Amygdala (tissue), 56 donors: ENCODE measurements at regions not wholly inside any gene's neighbourhood (a gene's known extent, or its start where the extent isn't known, plus 50 kb on each side); places are given as distances from the start of the nearest gene placed in this dataset.
"Not testable (repeated sequence)": the region's sequence is repeated elsewhere in the genome, so short reads cannot be mapped to it uniquely, and the experiment has no call there.

ENCODE experiments used
- DNase-seq, 56 donors: peaks; one replicate each; lab custom pipeline; 2025; lab: John Stamatoyannopoulos, UW

DNA sequence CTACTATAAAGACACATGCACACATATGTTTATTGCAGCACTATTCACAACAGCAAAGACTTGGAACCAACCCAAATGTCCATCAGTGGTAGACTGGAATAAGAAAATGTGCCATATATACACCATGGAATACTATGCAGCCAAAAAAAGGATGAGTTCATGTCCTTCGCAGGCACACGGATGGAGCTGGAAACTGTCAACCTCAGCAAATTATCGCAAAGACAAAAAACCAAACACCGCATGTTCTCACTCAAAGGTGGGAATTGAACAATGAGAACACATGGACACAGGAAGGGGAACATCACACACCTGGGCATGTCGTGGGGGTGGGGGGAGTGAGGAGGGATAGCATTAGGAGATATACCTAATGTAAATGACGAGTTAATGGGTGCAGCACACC lies 460.1 kb upstream of the NRSN1 start:
- not testable (repeated sequence) for DNase-seq

DNA sequence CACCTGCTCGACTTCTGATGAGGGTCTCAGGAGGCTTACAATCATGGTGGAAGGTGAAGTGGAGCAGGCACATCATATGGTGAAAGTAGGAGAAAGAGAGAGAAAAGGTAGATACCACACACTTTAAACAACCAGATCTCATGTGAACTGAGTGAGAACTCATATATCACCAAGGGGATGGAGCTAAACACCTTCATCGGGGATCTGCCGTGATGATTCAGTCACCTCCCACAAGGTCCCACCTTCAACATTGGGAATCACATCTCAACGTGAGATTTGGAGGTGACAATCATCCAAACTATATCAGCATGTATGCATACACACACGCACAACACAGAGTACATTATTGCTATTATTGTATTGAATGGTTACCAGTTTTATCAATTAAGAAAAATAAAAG lies 453.3 kb upstream of the NRSN1 start:
- no peak for DNase-seq

DNA sequence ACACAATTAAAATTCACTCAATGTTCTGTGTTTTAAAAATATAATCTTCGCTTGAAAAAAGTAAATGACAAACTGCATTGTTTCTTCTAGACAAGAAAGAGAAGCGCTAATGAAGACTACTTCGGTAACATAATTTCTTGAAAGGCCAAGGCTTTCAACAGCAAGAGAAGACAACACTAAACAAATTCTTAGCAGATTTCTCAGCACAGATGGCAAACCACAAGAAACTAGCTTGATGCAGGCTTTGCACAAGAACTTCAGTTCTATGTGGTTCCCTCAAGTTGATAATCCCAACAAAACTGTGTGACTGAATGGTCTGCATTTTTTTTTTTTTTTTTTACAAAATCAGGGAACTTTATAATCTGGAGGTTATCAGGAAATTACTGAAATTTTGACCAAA lies 447.4 kb upstream of the NRSN1 start:
- DNase-seq = peak in 2 of 56 donors; percentile 2 to 17

- DNase-seq = no peak
Measured at GRCh38 chr6:23681743-23682142, 444.3 kb upstream of the NRSN1 start.

- DNase-seq = no peak
Measured at GRCh38 chr6:23688650-23689049, 437.4 kb upstream of the NRSN1 start.

- no peak for DNase-seq
Measured at GRCh38 chr6:23690453-23691049, 435.5 kb upstream of the NRSN1 start.

DNA sequence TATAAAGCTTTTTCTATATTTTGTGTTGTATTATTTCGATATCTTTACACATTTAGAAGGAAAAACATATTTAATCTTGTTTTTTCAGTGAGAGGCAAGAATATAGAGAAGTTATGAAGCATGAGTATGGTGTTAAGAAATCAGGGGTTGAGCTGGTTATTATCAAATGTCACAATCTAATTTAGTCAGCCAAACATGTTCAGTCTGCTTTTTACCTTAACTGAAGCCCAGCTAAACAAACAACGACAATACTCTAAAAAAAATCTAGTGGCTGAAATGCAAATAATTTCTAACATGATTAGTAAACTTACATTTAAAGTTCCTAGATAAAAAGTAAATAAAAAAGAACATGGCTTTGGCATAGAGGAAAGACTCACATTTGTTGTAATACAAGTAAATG lies 433.8 kb upstream of the NRSN1 start:
- DNase-seq = no peak

- peak in 1 of 56 donors; percentile 7 for DNase-seq
Measured at GRCh38 chr6:23696992-23697391, 429.0 kb upstream of the NRSN1 start.

DNA sequence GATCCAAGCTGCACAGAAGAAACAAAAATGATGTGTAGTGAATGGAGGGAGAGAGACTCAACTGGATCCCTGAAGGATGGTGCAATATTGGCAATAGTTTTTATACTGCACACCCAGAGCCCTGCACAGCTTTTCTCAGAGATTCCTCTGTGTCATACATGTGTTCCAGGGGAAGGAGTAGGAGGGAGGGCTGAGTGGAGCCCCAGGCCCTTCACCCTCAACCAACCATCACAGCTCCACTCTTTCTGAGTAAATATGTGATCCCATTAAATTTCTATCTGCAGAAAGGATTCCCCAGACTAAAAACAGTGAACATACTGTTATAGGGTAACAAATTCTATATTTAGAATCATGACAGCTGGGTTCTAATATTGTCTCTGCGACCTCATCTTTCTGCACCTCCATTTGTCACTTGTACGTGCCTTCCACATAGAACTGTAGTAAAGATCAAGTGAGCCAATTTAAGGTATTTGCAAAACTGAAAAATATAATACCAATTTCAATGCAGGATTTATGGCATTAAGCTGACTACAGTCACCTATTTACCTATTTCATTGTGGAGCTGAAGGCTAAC lies 421.4 kb upstream of the NRSN1 start:
- no peak for DNase-seq

DNA sequence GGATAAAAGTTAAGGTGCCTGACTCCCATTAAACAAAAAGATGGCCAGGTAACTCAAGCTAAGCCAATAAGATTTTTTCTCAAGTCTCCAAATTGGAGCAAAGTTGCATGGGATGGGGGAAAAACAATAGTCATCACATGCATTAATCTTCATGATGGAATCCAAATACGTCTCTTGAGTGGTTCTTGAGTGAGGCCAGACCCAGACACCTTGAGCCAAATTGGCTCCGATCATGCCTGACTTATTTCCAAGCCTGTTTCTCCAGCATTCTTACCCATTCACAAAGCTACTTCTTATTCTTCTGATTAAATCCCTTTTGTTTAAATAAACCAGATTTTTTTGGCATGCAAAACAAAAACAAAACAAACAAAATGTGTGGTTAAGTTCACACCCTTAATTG lies 420.3 kb upstream of the NRSN1 start:
- no peak for DNase-seq

GRCh38 chr6:23712756-23713155 lies 413.3 kb upstream of the NRSN1 start:
- DNase-seq = no peak

GRCh38 chr6:23713211-23713610 lies 412.8 kb upstream of the NRSN1 start:
- no peak for DNase-seq

GRCh38 chr6:23728707-23729106 lies 397.3 kb upstream of the NRSN1 start:
- DNase-seq = no peak

DNA sequence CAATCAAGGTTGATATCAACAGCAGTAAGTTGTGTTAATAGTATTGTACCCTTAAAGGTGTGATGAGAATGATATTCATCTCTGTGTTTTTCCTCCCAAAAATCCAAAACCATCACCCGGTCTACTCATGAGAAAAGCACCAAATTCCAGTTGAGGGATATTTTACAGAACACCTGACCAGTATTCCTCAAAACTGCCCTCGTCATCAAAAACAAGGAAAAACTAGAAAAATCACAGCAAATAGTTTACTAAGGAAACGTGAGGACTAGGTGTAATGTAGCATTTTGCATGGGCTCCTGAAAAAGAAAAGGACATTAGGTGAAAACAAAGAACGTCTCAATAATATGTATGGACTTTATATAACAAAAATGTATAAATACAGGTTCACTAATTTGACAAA lies 394.4 kb upstream of the NRSN1 start:
- no peak for DNase-seq

GRCh38 chr6:23732521-23732920 lies 393.5 kb upstream of the NRSN1 start:
- no peak for DNase-seq

GRCh38 chr6:23735151-23735550 lies 390.9 kb upstream of the NRSN1 start:
- no peak for DNase-seq

DNA sequence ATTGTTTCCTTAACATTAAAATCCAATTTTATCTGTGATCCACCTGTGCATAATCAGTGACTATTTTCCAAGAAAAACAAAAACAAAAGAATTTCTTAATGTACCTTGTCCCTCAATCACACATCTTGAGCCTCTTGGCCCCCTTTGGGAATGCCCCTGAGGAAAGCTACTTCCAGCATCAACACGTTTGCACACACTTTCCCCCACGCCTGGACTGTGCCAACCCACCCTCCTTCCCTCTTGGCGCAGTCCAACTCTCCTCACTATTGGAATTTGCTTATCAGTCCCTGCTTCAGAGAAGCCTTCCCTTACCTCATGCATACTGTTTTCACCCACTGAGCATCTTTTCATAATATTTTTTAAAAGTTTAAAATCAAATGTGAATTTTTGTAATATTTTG lies 389.4 kb upstream of the NRSN1 start:
- no peak for DNase-seq

GRCh38 chr6:23747239-23747638 lies 378.8 kb upstream of the NRSN1 start:
- no peak for DNase-seq

DNA sequence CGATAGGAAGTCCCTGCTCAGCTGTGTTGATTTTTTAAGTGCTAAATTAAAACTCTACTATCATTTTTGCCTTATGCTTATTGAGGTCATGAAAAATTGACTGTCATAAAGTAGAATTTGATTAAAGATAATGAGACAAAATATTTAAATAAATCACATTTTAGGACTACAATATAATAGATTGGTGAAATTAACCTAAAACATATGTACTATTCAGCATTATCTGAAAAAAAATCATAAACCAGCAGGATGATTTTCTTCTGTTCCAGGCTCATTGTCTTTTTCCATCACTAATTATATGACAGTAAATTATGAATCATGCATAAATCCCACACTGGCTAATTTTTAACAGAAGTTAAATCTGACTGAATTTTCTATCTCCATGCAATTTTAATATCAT lies 373.6 kb upstream of the NRSN1 start:
- no peak for DNase-seq

DNA sequence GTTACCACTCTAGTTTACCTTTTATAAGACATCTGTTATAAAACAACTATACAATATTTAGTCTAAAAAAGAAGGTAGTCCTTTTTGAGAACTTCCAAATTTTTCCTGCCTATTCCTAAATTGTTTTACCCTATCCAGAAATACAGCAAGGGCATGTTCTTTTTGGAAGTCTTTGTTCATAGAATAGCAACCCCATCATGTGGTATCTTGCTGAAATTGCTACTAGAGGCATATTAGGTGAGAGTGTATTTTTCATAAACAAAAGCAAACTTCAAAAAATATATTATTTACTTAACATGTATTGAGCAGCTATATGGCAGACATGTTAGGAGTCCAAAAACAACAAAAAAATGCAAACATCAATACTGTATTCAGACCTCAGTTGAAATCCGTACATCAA lies 371.8 kb upstream of the NRSN1 start:
- DNase-seq = no peak

- no peak for DNase-seq
Measured at GRCh38 chr6:23775127-23775526, 350.9 kb upstream of the NRSN1 start.

- no peak for DNase-seq
Measured at GRCh38 chr6:23783901-23784300, 342.1 kb upstream of the NRSN1 start.
